HL-60 (cell line): ENCODE measurements at regions not wholly inside any gene's neighbourhood (a gene's known extent, or its start where the extent isn't known, plus 50 kb on each side); places are given as distances from the start of the nearest gene placed in this dataset.

ENCODE experiments used
- CTCF ChIP-seq: IDR thresholded peaks from one replicate; pipeline ENCODE4 v1.5.1; 2011; ENCODE audit warnings: low read length, control low read depth, inconsistent platforms; ENCODE audit not compliant: insufficient read depth
- GABPA ChIP-seq: IDR thresholded peaks from 2 replicates; pipeline ENCODE4 v1.6.1; 2012; ENCODE audit warnings: low read depth
- POLR2AphosphoS5 ChIP-seq: IDR thresholded peaks from 2 replicates; pipeline ENCODE4 v1.6.1; 2012; ENCODE audit warnings: low read depth
- REST ChIP-seq: IDR thresholded peaks from 2 replicates; pipeline ENCODE4 v1.6.1; 2012; ENCODE audit warnings: low read depth; ENCODE audit not compliant: insufficient replicate concordance

- TF ChIP-seq CTCF, result no peak
- no peak for TF ChIP-seq POLR2AphosphoS5
- TF ChIP-seq REST, result no peak
- TF ChIP-seq GABPA, result no peak
Observed at GRCh38 chr1:184262109-184262508, 124.7 kb upstream of the C1orf21 start.
